ENCODE measurements at regions not wholly inside any gene's neighbourhood (a gene's known extent, or its start where the extent isn't known, plus 50 kb on each side); places are given as distances from the start of the nearest gene placed in this dataset.

DNA sequence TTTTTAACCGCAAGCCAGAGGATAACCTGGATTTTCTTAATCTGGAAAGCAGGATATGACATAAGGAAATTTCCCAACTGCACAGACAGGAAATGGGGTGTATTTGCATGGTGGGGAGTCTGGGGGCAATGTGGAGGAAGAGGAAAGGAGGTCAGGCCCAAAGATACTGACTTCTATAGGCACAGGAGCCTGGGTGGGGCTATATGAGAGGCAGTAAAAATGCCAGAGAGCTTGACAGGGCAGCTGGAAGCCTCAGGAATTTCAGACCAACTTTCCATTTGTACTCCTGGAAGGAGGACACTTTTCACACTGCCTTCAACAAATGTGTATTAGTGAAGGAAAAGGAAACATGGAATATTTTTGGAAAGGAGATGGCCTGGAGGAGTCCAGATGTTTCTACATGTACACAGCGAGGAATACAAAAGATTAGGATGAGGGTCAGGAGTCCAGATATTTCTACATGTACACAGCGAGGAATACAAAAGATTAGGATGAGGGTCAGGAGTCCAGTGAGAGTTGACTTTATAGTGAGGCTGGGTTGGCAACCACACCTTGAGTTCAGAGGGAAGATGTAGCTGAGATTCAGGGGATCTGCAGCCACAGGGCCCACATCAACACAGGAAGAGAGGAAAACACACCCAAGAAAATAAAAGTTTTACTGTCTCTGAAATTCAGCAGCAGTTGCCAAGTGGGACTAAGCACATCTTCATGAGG lies 111.9 kb upstream of the PTPRG start:
- Mint-ChIP-seq H3K27ac (no peak overlapping the region), H3K36me3 (peaks cover 3% of the 10 kb centered on the region), H3K4me1 (peaks cover 25% of the 10 kb centered on the region), H3K9me3 (peaks cover 6% of the 10 kb centered on the region), H3K27me3 (ENCODE audit: insufficient read depth, low read depth) (peaks cover 37% of the 10 kb centered on the region), H3K4me3 (no peak overlapping the region)
- Histone ChIP-seq H4K20me1 (ENCODE audit: low read depth) (peaks cover 6% of the 10 kb centered on the region), H3K79me2 (ENCODE audit: low read depth) (no peaks in the 10 kb centered on the region), H3K4me3 (no peak overlapping the region), H3K4me2 (no peak overlapping the region), H3F3A (ENCODE audit: low read depth) (peaks cover 16% of the 10 kb centered on the region), H2AFZ (replicated peaks) (no peak overlapping the region), H3K36me3 (no peaks in the 10 kb centered on the region), H3K27ac (no peak overlapping the region), H3K27me3 (no peaks in the 10 kb centered on the region), H3K9ac (no peak overlapping the region), H3K4me1 (peaks cover 21% of the 10 kb centered on the region), H3K9me3 (ENCODE audit: low read depth) (no peaks in the 10 kb centered on the region)
- DNase-seq (ENCODE audit: low spot score), result no peak
- TF ChIP-seq EZH2phosphoT487 (IDR thresholded peaks at IDR 0.05) (no peak), EZH2 (IDR thresholded peaks at IDR 0.05) (no peak)
- TF ChIP-seq, protein P1, sequence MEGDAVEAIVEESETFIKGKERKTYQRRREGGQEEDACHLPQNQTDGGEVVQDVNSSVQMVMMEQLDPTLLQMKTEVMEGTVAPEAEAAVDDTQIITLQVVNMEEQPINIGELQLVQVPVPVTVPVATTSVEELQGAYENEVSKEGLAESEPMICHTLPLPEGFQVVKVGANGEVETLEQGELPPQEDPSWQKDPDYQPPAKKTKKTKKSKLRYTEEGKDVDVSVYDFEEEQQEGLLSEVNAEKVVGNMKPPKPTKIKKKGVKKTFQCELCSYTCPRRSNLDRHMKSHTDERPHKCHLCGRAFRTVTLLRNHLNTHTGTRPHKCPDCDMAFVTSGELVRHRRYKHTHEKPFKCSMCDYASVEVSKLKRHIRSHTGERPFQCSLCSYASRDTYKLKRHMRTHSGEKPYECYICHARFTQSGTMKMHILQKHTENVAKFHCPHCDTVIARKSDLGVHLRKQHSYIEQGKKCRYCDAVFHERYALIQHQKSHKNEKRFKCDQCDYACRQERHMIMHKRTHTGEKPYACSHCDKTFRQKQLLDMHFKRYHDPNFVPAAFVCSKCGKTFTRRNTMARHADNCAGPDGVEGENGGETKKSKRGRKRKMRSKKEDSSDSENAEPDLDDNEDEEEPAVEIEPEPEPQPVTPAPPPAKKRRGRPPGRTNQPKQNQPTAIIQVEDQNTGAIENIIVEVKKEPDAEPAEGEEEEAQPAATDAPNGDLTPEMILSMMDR (IDR thresholded peaks at IDR 0.05), result no peak

DNA sequence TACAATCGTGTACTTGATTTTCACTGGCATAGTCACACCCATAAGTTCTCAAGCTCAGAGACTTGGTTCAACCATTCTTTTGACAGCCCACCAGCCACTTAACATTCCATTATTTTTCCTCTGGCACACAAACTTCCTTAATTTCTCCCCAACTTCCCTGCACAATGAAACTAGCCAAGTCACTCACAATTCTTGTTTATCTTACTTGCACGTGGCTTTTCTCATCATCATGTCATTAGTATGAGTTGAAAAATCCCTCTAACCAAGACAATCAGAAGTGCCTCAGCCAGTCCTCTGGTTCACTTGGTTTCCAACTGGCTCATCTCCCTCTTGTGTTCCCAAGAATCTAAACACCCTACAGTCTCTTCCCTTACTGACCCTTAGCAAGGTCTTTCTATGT lies 110.5 kb upstream of the PTPRG start:
- DNase-seq (ENCODE audit: low spot score), result no peak
- no peak overlapping the region for H3K27ac Mint-ChIP-seq
- Histone ChIP-seq H3K79me2 (ENCODE audit: low read depth) (no peaks in the 10 kb centered on the region), H3K36me3 (no peaks in the 10 kb centered on the region), H3K9ac (no peak overlapping the region), H3K4me2 (no peak overlapping the region), H3K4me3 (no peak overlapping the region), H3K27me3 (no peaks in the 10 kb centered on the region), H3K9me3 (ENCODE audit: low read depth) (no peaks in the 10 kb centered on the region), H4K20me1 (ENCODE audit: low read depth) (peaks cover 6% of the 10 kb centered on the region), H3K4me1 (peaks cover 24% of the 10 kb centered on the region), H3F3A (ENCODE audit: low read depth) (peaks cover 18% of the 10 kb centered on the region), H3K27ac (no peak overlapping the region), H2AFZ (replicated peaks) (no peak overlapping the region)
- H3K36me3 Mint-ChIP-seq, result peaks cover 3% of the 10 kb centered on the region
- peaks cover 39% of the 10 kb centered on the region for H3K27me3 Mint-ChIP-seq (ENCODE audit: insufficient read depth, low read depth)
- peaks cover 28% of the 10 kb centered on the region for H3K4me1 Mint-ChIP-seq
- no peak for TF ChIP-seq EZH2 (IDR thresholded peaks at IDR 0.05)
- TF ChIP-seq EZH2phosphoT487 (IDR thresholded peaks at IDR 0.05), result no peak
- TF ChIP-seq, protein P1 (IDR thresholded peaks at IDR 0.05), result no peak
- H3K9me3 Mint-ChIP-seq, result peaks cover 6% of the 10 kb centered on the region
- no peak overlapping the region for H3K4me3 Mint-ChIP-seq

DNA sequence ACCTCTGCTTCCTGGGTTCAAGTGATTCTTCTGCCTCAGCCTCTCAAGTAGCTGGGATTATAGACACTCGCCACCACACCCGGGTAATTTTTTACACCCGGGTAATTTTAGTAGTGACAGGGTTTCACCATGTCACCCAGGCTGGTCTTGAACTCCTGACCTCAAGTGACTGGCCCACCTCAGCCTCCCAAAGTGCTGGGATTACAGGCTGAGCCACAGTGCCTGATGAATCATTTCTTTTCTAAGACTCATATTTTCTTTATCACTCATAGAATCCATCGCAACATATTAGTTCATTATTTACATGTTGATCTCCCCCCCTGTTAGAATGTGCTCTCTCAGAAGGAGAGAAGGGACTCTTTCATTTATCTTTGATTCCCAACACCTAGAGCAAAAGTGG lies 109.5 kb upstream of the PTPRG start:
- Histone ChIP-seq H3F3A (ENCODE audit: low read depth) (peaks cover 18% of the 10 kb centered on the region), H3K4me1 (peaks cover 21% of the 10 kb centered on the region), H3K27ac (no peak overlapping the region), H3K4me3 (no peak overlapping the region), H3K27me3 (no peaks in the 10 kb centered on the region), H4K20me1 (ENCODE audit: low read depth) (peaks cover 6% of the 10 kb centered on the region), H3K36me3 (no peaks in the 10 kb centered on the region), H3K9ac (no peak overlapping the region), H3K79me2 (ENCODE audit: low read depth) (no peaks in the 10 kb centered on the region), H3K4me2 (no peak overlapping the region), H3K9me3 (ENCODE audit: low read depth) (no peaks in the 10 kb centered on the region), H2AFZ (replicated peaks) (no peak overlapping the region)
- Mint-ChIP-seq H3K4me1 (peaks cover 22% of the 10 kb centered on the region), H3K36me3 (peaks cover 3% of the 10 kb centered on the region), H3K27me3 (ENCODE audit: insufficient read depth, low read depth) (peaks cover 38% of the 10 kb centered on the region), H3K9me3 (peaks cover 6% of the 10 kb centered on the region), H3K4me3 (no peak overlapping the region), H3K27ac (no peak overlapping the region)
- TF ChIP-seq, protein P1 (IDR thresholded peaks at IDR 0.05), result no peak
- TF ChIP-seq EZH2phosphoT487 (IDR thresholded peaks at IDR 0.05) (no peak), EZH2 (IDR thresholded peaks at IDR 0.05) (no peak)
- DNase-seq (ENCODE audit: low spot score), result no peak
